ENCODE measurements at regions not wholly inside any gene's neighbourhood (a gene's known extent, or its start where the extent isn't known, plus 50 kb on each side); places are given as distances from the start of the nearest gene placed in this dataset.

DNA sequence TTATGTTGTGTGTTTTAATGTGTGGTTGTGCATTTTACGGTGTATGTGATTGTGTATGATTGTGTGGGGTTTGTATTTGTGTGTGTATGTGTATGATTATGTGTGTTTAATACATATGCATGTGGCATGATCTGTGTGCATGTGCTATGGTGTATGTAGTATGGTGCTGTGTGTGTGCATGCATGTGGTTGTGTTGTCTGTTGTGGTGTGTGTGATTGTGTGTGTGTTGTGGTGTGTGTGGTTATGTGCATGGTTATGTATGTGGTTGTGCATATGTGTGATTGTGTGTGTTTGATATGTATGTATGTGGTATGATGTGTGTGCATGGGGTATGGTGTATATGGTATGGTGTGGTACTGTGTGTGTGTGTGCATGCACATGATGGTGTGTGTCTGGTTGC is 148.1 kb upstream of the AGAP1 start:
- Histone ChIP-seq H3K36me3 (ENCODE audit: control insufficient read depth in 2 of 2, insufficient read depth in 1 of 2, low read length in 2 of 2) (no peaks in the 10 kb centered on the region), H3K27ac (ENCODE audit: extremely low read depth, low read depth, low read length) (no peak overlapping the region), H3K9me3 (ENCODE audit: control insufficient read depth, insufficient read depth, low read depth, low read length) (no peaks in the 10 kb centered on the region), H3K4me3 (ENCODE audit: low read depth, low read length) (no peak overlapping the region), H3K4me1 (ENCODE audit: control insufficient read depth, insufficient read depth, low read length) (no peaks in the 10 kb centered on the region)
- ChIA-PET POLR2A (no interaction called here), CTCF (no interaction called here)
- TF ChIP-seq, protein P1, sequence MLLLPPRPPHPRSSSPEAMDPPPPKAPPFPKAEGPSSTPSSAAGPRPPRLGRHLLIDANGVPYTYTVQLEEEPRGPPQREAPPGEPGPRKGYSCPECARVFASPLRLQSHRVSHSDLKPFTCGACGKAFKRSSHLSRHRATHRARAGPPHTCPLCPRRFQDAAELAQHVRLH (tag by site-specific recombination; IDR thresholded peaks at IDR 0.05) = no peak
- no peak for TF ChIP-seq ZNF10 (tag by site-specific recombination; IDR thresholded peaks at IDR 0.05)

DNA sequence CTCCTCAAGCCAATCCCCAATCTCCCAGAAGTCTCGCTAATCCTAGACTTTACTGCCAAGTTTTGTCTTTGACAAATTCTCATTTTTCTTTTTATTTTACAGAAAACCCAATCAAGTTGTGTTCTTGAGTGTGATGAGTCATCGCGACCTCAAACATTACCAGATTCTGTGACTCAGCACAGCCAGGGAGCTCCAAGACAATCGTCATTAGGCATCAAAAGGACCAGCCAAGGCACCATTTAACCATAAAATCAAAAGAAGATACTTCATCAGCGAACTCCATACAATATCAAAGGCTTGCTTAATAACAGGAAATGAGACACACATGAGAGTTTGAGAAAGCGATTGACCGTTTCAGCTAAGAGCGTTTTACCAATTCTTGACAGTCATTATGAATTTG is 146.2 kb upstream of the AGAP1 start:
- no peaks in the 10 kb centered on the region for H3K9me3 ChIP-seq (ENCODE audit: control insufficient read depth, insufficient read depth, low read depth, low read length)
- H3K36me3 ChIP-seq (ENCODE audit: control insufficient read depth in 2 of 2, insufficient read depth in 1 of 2, low read length in 2 of 2) = no peaks in the 10 kb centered on the region
- H3K4me3 ChIP-seq (ENCODE audit: low read depth, low read length) = no peak overlapping the region
- H3K4me1 ChIP-seq (ENCODE audit: control insufficient read depth, insufficient read depth, low read length) = no peaks in the 10 kb centered on the region
- TF ChIP-seq PRDM1 (tag by site-specific recombination; IDR thresholded peaks at IDR 0.05) = no peak
- TF ChIP-seq ZNF366 (tag by site-specific recombination; conservative IDR thresholded peaks at IDR 0.05) = no peak
- TF ChIP-seq, protein P2, sequence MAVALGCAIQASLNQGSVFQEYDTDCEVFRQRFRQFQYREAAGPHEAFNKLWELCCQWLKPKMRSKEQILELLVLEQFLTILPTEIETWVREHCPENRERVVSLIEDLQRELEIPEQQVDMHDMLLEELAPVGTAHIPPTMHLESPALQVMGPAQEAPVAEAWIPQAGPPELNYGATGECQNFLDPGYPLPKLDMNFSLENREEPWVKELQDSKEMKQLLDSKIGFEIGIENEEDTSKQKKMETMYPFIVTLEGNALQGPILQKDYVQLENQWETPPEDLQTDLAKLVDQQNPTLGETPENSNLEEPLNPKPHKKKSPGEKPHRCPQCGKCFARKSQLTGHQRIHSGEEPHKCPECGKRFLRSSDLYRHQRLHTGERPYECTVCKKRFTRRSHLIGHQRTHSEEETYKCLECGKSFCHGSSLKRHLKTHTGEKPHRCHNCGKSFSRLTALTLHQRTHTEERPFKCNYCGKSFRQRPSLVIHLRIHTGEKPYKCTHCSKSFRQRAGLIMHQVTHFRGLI (tag by site-specific recombination; IDR thresholded peaks at IDR 0.05) = no peak
- TF ChIP-seq, protein P3, sequence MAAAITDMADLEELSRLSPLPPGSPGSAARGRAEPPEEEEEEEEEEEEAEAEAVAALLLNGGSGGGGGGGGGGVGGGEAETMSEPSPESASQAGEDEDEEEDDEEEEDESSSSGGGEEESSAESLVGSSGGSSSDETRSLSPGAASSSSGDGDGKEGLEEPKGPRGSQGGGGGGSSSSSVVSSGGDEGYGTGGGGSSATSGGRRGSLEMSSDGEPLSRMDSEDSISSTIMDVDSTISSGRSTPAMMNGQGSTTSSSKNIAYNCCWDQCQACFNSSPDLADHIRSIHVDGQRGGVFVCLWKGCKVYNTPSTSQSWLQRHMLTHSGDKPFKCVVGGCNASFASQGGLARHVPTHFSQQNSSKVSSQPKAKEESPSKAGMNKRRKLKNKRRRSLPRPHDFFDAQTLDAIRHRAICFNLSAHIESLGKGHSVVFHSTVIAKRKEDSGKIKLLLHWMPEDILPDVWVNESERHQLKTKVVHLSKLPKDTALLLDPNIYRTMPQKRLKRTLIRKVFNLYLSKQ (tag by site-specific recombination; IDR thresholded peaks at IDR 0.05; ENCODE audit: borderline replicate concordance) = no peak
- no peak for TF ChIP-seq ZNF596 (tag by site-specific recombination; IDR thresholded peaks at IDR 0.05)
- TF ChIP-seq ZNF624 (tag by site-specific recombination; IDR thresholded peaks at IDR 0.05) = no peak
- no peak for TF ChIP-seq SP3 (tag by site-specific recombination; IDR thresholded peaks at IDR 0.05)
- no peak for TF ChIP-seq ZNF16 (tag by site-specific recombination; IDR thresholded peaks at IDR 0.05; ENCODE audit: low read depth)
- no peak for TF ChIP-seq KLF1 (tag by site-specific recombination; IDR thresholded peaks at IDR 0.05)
- no peak for TF ChIP-seq ZNF623 (tag by site-specific recombination; IDR thresholded peaks at IDR 0.05)
- TF ChIP-seq IKZF3 (tag by site-specific recombination; IDR thresholded peaks at IDR 0.05) = no peak
- no peak for TF ChIP-seq ZNF658 (tag by site-specific recombination; IDR thresholded peaks at IDR 0.05)
- TF ChIP-seq, protein P4, sequence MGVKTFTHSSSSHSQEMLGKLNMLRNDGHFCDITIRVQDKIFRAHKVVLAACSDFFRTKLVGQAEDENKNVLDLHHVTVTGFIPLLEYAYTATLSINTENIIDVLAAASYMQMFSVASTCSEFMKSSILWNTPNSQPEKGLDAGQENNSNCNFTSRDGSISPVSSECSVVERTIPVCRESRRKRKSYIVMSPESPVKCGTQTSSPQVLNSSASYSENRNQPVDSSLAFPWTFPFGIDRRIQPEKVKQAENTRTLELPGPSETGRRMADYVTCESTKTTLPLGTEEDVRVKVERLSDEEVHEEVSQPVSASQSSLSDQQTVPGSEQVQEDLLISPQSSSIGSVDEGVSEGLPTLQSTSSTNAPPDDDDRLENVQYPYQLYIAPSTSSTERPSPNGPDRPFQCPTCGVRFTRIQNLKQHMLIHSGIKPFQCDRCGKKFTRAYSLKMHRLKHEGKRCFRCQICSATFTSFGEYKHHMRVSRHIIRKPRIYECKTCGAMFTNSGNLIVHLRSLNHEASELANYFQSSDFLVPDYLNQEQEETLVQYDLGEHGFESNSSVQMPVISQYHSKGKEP (tag by site-specific recombination; IDR thresholded peaks at IDR 0.05) = no peak
- TF ChIP-seq ZNF239 (tag by site-specific recombination; IDR thresholded peaks at IDR 0.05) = no peak
- no peak for TF ChIP-seq ZNF830 (tag by site-specific recombination; IDR thresholded peaks at IDR 0.05; ENCODE audit: low read depth)
- no peak for TF ChIP-seq SP2 (tag by site-specific recombination; IDR thresholded peaks at IDR 0.05)
- TF ChIP-seq, protein P5, sequence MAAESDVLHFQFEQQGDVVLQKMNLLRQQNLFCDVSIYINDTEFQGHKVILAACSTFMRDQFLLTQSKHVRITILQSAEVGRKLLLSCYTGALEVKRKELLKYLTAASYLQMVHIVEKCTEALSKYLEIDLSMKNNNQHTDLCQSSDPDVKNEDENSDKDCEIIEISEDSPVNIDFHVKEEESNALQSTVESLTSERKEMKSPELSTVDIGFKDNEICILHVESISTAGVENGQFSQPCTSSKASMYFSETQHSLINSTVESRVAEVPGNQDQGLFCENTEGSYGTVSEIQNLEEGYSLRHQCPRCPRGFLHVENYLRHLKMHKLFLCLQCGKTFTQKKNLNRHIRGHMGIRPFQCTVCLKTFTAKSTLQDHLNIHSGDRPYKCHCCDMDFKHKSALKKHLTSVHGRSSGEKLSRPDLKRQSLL (tag by site-specific recombination; IDR thresholded peaks at IDR 0.05) = no peak
- TF ChIP-seq ZNF132 (tag by site-specific recombination; IDR thresholded peaks at IDR 0.05; ENCODE audit: borderline replicate concordance) = no peak
- H3K27ac ChIP-seq (ENCODE audit: extremely low read depth, low read depth, low read length) = no peak overlapping the region
- POLR2A ChIA-PET = no interaction called here
- CTCF ChIA-PET = interaction anchor here (0.6 to 0.7 kb wide), 2 partner anchors 9 to 231 kb away, joined by 3 to 4 read pairs; no protein-coding TSS in a partner anchor

Data from HEK293 (cell line).